H1 (cell line): ENCODE measurements at regions not wholly inside any gene's neighbourhood (a gene's known extent, or its start where the extent isn't known, plus 50 kb on each side); places are given as distances from the start of the nearest gene placed in this dataset.

Experiments
- CTCF ChIA-PET: fragments of 300-600 bp; sonication (Branson Sonifier 250); formaldehyde crosslinking; loops from one replicate; lab custom pipeline; 2021; ENCODE audit not compliant: partially characterized antibody; lab: Charles Lee
- POLR2A ChIA-PET: fragments of 300-600 bp; sonication (Branson Sonifier 250); formaldehyde crosslinking; loops from one replicate; lab custom pipeline; 2021; ENCODE audit warnings: inconsistent platforms; ENCODE audit not compliant: partially characterized antibody; lab: Charles Lee
- DNase-seq, 2 experiments: peaks; one replicate each; pipeline versions ENCODE4 v3.0.0 to v3.0.0-alpha.2; 2010 to 2022; ENCODE audit warnings: low spot score in 2 of 2, low read depth in 1 of 2, mixed read lengths in 1 of 2
- FAIRE-seq: peaks from 2 replicates; lab custom pipeline; 2011; peaks lifted over from hg19 to GRCh38; lab: Jason Lieb, UNC
- H2AFZ ChIP-seq: 2 replicates; pipeline ENCODE4 v1.8.1; 2012; ENCODE audit warnings: low read length, inconsistent platforms
- H2AK5ac ChIP-seq: 2 replicates; pipeline ENCODE4 v1.6.1; 2013; ENCODE audit warnings: low read depth, low read length
- H2BK120ac ChIP-seq: replicated peaks from 2 replicates; pipeline ENCODE3; 2013; ENCODE audit warnings: low read depth, low read length, inconsistent platforms
- H2BK12ac ChIP-seq: 2 replicates; pipeline ENCODE4 v1.6.1; 2013; ENCODE audit warnings: low read depth, low read length
- H2BK15ac ChIP-seq: 2 replicates; pipeline ENCODE4 v1.6.1; 2013; ENCODE audit warnings: low read length
- H2BK20ac ChIP-seq: 2 replicates; pipeline ENCODE4 v1.6.1; 2013; ENCODE audit warnings: low read length
- H2BK5ac ChIP-seq: 2 replicates; pipeline ENCODE4 v1.6.1; 2013; ENCODE audit warnings: low read depth, low read length
- H3K14ac ChIP-seq: 2 replicates; pipeline ENCODE4 v1.6.1; 2013; ENCODE audit warnings: inconsistent platforms; ENCODE audit not compliant: insufficient read length
- H3K18ac ChIP-seq: 2 replicates; pipeline ENCODE4 v1.6.1; 2013; ENCODE audit warnings: low read length; ENCODE audit errors: extremely low read depth
- H3K23ac ChIP-seq: 2 replicates; pipeline ENCODE4 v1.6.1; 2013; ENCODE audit warnings: inconsistent platforms; ENCODE audit not compliant: insufficient read length
- H3K23me2 ChIP-seq: 2 replicates; pipeline ENCODE4 v1.6.1; 2013; ENCODE audit warnings: low read depth, low read length
- H3K27ac ChIP-seq: 2 replicates; pipeline ENCODE4 v1.6.1; 2011; ENCODE audit warnings: low read depth, low read length, inconsistent platforms
- H3K27me3 ChIP-seq, 4 experiments: replicated peaks in 1 of 4; 1 replicate in 1 of 4; 2 replicates in 3 of 4; pipeline versions ENCODE4 v1.6.1 to v1.8.1; 2011 to 2013; ENCODE audit warnings: low read length in 3 of 4, mild to moderate bottlenecking in 3 of 4, inconsistent platforms in 2 of 4, mixed read lengths in 2 of 4, moderate library complexity in 1 of 4; ENCODE audit not compliant: control insufficient read depth in 3 of 4, insufficient read depth in 3 of 4; ENCODE audit errors: extremely low read depth in 1 of 4
- H3K36me3 ChIP-seq, 4 experiments: 2 replicates each; pipeline versions ENCODE4 v1.6.1 to v1.8.1; 2011 to 2013; ENCODE audit warnings: mild to moderate bottlenecking in 4 of 4, low read length in 3 of 4, moderate library complexity in 2 of 4, control low read depth in 1 of 4, inconsistent platforms in 1 of 4; ENCODE audit not compliant: insufficient read depth in 4 of 4, control insufficient read depth in 2 of 4
- H3K4ac ChIP-seq: replicated peaks from 2 replicates; pipeline ENCODE3; 2013; ENCODE audit warnings: low read length, low read depth, mixed read lengths, inconsistent platforms; ENCODE audit not compliant: insufficient read length
- H3K4me1 ChIP-seq, 4 experiments: replicated peaks in 1 of 4; 1 replicate in 1 of 4; 2 replicates in 3 of 4; pipeline versions ENCODE4 v1.6.1 to v1.8.1; 2011 to 2013; ENCODE audit warnings: low read length in 3 of 4, inconsistent platforms in 2 of 4, mixed read lengths in 1 of 4; ENCODE audit not compliant: insufficient read depth in 4 of 4, control insufficient read depth in 3 of 4
- H3K4me2 ChIP-seq, 2 experiments: 2 replicates each; pipeline versions ENCODE4 v1.6.1 to v1.8.1; 2011 to 2013; ENCODE audit warnings: low read depth in 2 of 2, low read length in 2 of 2, control low read depth in 1 of 2, inconsistent platforms in 1 of 2, mild to moderate bottlenecking in 1 of 2; ENCODE audit not compliant: insufficient read depth in 1 of 2
- H3K4me3 ChIP-seq, 4 experiments: fragments of 200-600, 300-600 bp in 1 of 4; sonication (generic), shearing (Covaris generic), sonication (Bioruptor Twin) in 1 of 4; 2 replicates each; pipeline versions ENCODE4 v1.5.1 to v1.8.1; 2011 to 2016; ENCODE audit warnings: low read length in 4 of 4, low read depth in 3 of 4, control low read depth in 2 of 4, inconsistent platforms in 2 of 4, mild to moderate bottlenecking in 2 of 4, mixed read lengths in 1 of 4, moderate library complexity in 1 of 4; ENCODE audit not compliant: insufficient read depth in 2 of 4; ENCODE audit errors: extremely low read depth in 1 of 4
- H3K56ac ChIP-seq: replicated peaks from 2 replicates; pipeline ENCODE3; 2013; ENCODE audit warnings: low read depth, mild to moderate bottlenecking, mixed read lengths, low read length, inconsistent platforms; ENCODE audit not compliant: insufficient read length
- H3K79me1 ChIP-seq: 2 replicates; pipeline ENCODE4 v1.6.1; 2013; ENCODE audit warnings: low read depth, low read length, control low read depth
- H3K79me2 ChIP-seq, 2 experiments: 2 replicates each; pipeline versions ENCODE4 v1.6.1 to v1.8.1; 2012 to 2013; ENCODE audit warnings: low read length in 2 of 2, mild to moderate bottlenecking in 2 of 2, inconsistent platforms in 1 of 2; ENCODE audit not compliant: insufficient read depth in 2 of 2, control insufficient read depth in 1 of 2
- H3K9ac ChIP-seq, 4 experiments: replicated peaks in 1 of 4; 1 replicate in 1 of 4; 2 replicates in 3 of 4; pipeline versions ENCODE4 v1.6.1 to v1.8.1; 2011 to 2013; ENCODE audit warnings: low read depth in 3 of 4, low read length in 3 of 4, control low read depth in 2 of 4, mild to moderate bottlenecking in 2 of 4, moderate library complexity in 2 of 4, inconsistent platforms in 1 of 4; ENCODE audit errors: extremely low read depth in 1 of 4
- H3K9me3 ChIP-seq, 2 experiments: 2 replicates each; pipeline versions ENCODE4 v1.6.1 to v1.8.1; 2012 to 2013; ENCODE audit warnings: mild to moderate bottlenecking in 2 of 2, moderate library complexity in 2 of 2, control low read depth in 1 of 2, inconsistent platforms in 1 of 2, low read depth in 1 of 2, low read length in 1 of 2, mixed read lengths in 1 of 2; ENCODE audit not compliant: insufficient read depth in 2 of 2
- H4K20me1 ChIP-seq, 2 experiments: replicated peaks in 1 of 2; 2 replicates each; pipeline versions ENCODE3 to v1.8.1; 2011 to 2013; ENCODE audit warnings: inconsistent platforms in 2 of 2, low read length in 2 of 2, mild to moderate bottlenecking in 1 of 2; ENCODE audit not compliant: insufficient read depth in 2 of 2, control insufficient read depth in 1 of 2
- H4K5ac ChIP-seq: 2 replicates; pipeline ENCODE4 v1.6.1; 2013; ENCODE audit warnings: low read length, low read depth, mixed read lengths, inconsistent platforms; ENCODE audit not compliant: insufficient read length
- H4K8ac ChIP-seq: 2 replicates; pipeline ENCODE4 v1.8.0; 2013; ENCODE audit warnings: mild to moderate bottlenecking, moderate library complexity, low read length, inconsistent platforms; ENCODE audit not compliant: insufficient read depth; ENCODE audit errors: extremely low read depth
- H4K91ac ChIP-seq: replicated peaks from 2 replicates; pipeline ENCODE3; 2013; ENCODE audit warnings: low read length, mixed read lengths, inconsistent platforms; ENCODE audit not compliant: insufficient read length
- CEBPB ChIP-seq: IDR thresholded peaks from 2 replicates; pipeline ENCODE4 v1.6.1; 2012; ENCODE audit warnings: low read depth, low read length
- KDM4A ChIP-seq: IDR thresholded peaks from one replicate; pipeline ENCODE4 v1.7.1; 2012; ENCODE audit warnings: low read depth, mild to moderate bottlenecking, moderate library complexity, low read length, inconsistent platforms; ENCODE audit not compliant: severe bottlenecking
- RFX5 ChIP-seq: IDR thresholded peaks from 2 replicates; pipeline ENCODE4 v1.6.1; 2011; ENCODE audit warnings: low read depth, low read length, improper control_type of control experiment, borderline replicate concordance
- SIRT6 ChIP-seq: IDR thresholded peaks from one replicate; pipeline ENCODE4 v1.7.1; 2012; ENCODE audit warnings: low read length, inconsistent platforms
- WGBS, 2 experiments: shearing (Covaris generic) in 1 of 2; methylation state at CpG; one replicate each; pipeline versions ENCODE4 v1.1.6 to v1.1.7; 2013 to 2015; ENCODE audit warnings: low lambda C conversion rate in 2 of 2, mixed read lengths in 2 of 2, inconsistent platforms in 1 of 2, low coverage in 1 of 2, missing lambda C conversion rate in 1 of 2; ENCODE audit not compliant: insufficient replicate concordance in 2 of 2, insufficient coverage in 1 of 2, insufficient read length in 1 of 2; ENCODE audit errors: extremely low coverage in 1 of 2, missing lambda C conversion rate in 1 of 2; 5-methylcytosine and 5-hydroxymethylcytosine counted together

DNA sequence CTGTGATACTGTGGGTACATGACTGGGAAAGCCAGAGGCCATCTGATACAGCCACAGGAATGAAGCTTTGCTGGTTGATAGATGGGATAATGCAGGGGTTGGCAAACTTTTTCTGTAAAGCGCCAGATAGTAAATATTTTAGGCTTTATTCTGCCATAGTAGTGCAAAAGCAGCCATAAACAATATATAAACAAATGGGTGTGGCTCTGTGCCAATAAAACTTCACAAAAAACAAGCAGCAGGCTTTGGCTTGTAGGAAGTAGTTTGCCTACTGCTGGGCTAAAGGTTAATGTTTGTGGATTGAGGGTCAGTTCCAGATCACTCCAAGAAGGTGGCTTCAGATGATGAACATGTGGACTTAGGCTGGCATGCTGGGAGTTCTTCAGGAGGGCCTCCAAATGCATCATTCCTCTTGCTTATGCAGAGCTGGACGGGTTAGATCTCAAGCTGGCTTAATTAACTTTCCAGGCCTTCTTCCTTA lies 305.7 kb downstream of the RPLP1 start:
- H3K27ac ChIP-seq = no peak overlapping the region
- no peak for FAIRE-seq
- ChIA-PET CTCF (interaction anchor here (0.9 to 1.3 kb wide), 3 partner anchors 11 to 19 kb away, joined by 3 read pairs; no protein-coding TSS in a partner anchor), POLR2A (interaction anchor here (0.6 to 0.7 kb wide), 2 partner anchors 256 to 337 kb away, joined by 3 read pairs; no protein-coding TSS in a partner anchor)
- no peak overlapping the region for H4K5ac ChIP-seq
- H3K36me3 ChIP-seq = no peaks in the 10 kb centered on the region
- no peak overlapping the region for H2BK120ac ChIP-seq
- H3K23ac ChIP-seq = no peak overlapping the region
- H3K14ac ChIP-seq = no peak overlapping the region
- H3K9ac ChIP-seq = no peak overlapping the region
- no peak overlapping the region for H2BK5ac ChIP-seq
- DNase-seq = no peak
- 82% methylated on average over 2 of the region's 2 CpGs; no CpG with 5 or more reads in 1 of the 2 experiments for WGBS, 2 experiments
- H3K9me3 ChIP-seq = 0 out of 4 replicates have a peak, but pooled peaks cover 0 to 2% of the 10 kb centered on the region in 2 experiments
- H3K4me1 ChIP-seq = peaks cover 0 to 6% (median 3%) of the 10 kb centered on the region in 4 experiments; a peak in 3 of 7 replicates
- no peaks in the 10 kb centered on the region for H3K79me2 ChIP-seq
- H3K56ac ChIP-seq = no peak overlapping the region
- no peaks in the 10 kb centered on the region for H4K20me1 ChIP-seq
- no peak overlapping the region for H3K4ac ChIP-seq
- no peaks in the 10 kb centered on the region; the same call in 1 of the 2 replicates for H3K23me2 ChIP-seq
- TF ChIP-seq SIRT6 = no peak
- TF ChIP-seq KDM4A = no peak
- TF ChIP-seq RFX5 = no peak
- no peak for TF ChIP-seq CEBPB
- TF ChIP-seq, all 59 proteins: peak for 0
- Histone ChIP-seq H3K4me3 (no peak overlapping the region), H3K79me1 (no peaks in the 10 kb centered on the region), H4K91ac (no peak overlapping the region), H3K27me3 (no peaks in the 10 kb centered on the region), H3K4me2 (no peak overlapping the region), H4K8ac (no peak overlapping the region), H3K18ac (no peak overlapping the region), H2BK20ac (no peak overlapping the region), H2AFZ (no peak overlapping the region), H2AK5ac (no peak overlapping the region), H2BK12ac (no peak overlapping the region), H2BK15ac (no peak overlapping the region)
